ENCODE measurements at regions not wholly inside any gene's neighbourhood (a gene's known extent, or its start where the extent isn't known, plus 50 kb on each side); places are given as distances from the start of the nearest gene placed in this dataset.

- no peak for DNase-seq
- H3K4me3 ChIP-seq: no peak overlapping the region
- TF ChIP-seq CTCF (IDR thresholded peaks at IDR 0.05) (no peak), POLR2A (IDR thresholded peaks at IDR 0.05) (no peak)
- H3K27ac ChIP-seq: no peak overlapping the region
- H3K9me3 ChIP-seq: peaks cover 0 to 11% (median 0%) of the 10 kb centered on the region in 4 donors
- H3K27me3 ChIP-seq: no peaks in the 10 kb centered on the region
- H3K36me3 ChIP-seq: no peaks in the 10 kb centered on the region
- no peaks in the 10 kb centered on the region for H3K4me1 ChIP-seq
Measured at GRCh38 chr3:21174461-21174860, 576.5 kb downstream of the ZNF385D start.

- Histone ChIP-seq H3K27ac (no peak overlapping the region), H3K9me3 (no peaks in the 10 kb centered on the region), H3K4me1 (no peaks in the 10 kb centered on the region), H3K27me3 (no peaks in the 10 kb centered on the region), H3K4me3 (no peak overlapping the region), H3K36me3 (no peaks in the 10 kb centered on the region)
- no peak for DNase-seq
- TF ChIP-seq POLR2A (IDR thresholded peaks at IDR 0.05) (no peak), CTCF (IDR thresholded peaks at IDR 0.05) (no peak)
Measured at GRCh38 chr3:21170964-21171363, 580.0 kb downstream of the ZNF385D start.

- DNase-seq: no peak
- H3K4me1 ChIP-seq: no peaks in the 10 kb centered on the region
- no peak overlapping the region for H3K4me3 ChIP-seq
- TF ChIP-seq POLR2A (IDR thresholded peaks at IDR 0.05) (no peak), CTCF (IDR thresholded peaks at IDR 0.05) (no peak)
- no peaks in the 10 kb centered on the region for H3K27me3 ChIP-seq
- no peaks in the 10 kb centered on the region for H3K36me3 ChIP-seq
- H3K9me3 ChIP-seq: peaks cover 0 to 4% (median 0%) of the 10 kb centered on the region in 4 donors
- H3K27ac ChIP-seq: no peak overlapping the region
Measured at GRCh38 chr3:21169948-21170347, 581.1 kb downstream of the ZNF385D start.

GRCh38 chr3:21168471-21168870 is 582.5 kb downstream of the ZNF385D start:
- Histone ChIP-seq H3K27me3 (no peaks in the 10 kb centered on the region), H3K36me3 (no peaks in the 10 kb centered on the region), H3K4me1 (no peaks in the 10 kb centered on the region), H3K9me3 (peaks cover 0 to 4% (median 0%) of the 10 kb centered on the region in 4 donors), H3K4me3 (no peak overlapping the region), H3K27ac (no peak overlapping the region)
- no peak for DNase-seq
- TF ChIP-seq POLR2A (IDR thresholded peaks at IDR 0.05) (no peak), CTCF (IDR thresholded peaks at IDR 0.05) (no peak)

GRCh38 chr3:21163956-21164355 is 587.1 kb downstream of the ZNF385D start:
- H3K4me3 ChIP-seq: no peak overlapping the region
- no peaks in the 10 kb centered on the region for H3K36me3 ChIP-seq
- peaks cover 0 to 4% (median 0%) of the 10 kb centered on the region in 4 donors for H3K9me3 ChIP-seq
- no peaks in the 10 kb centered on the region for H3K27me3 ChIP-seq
- no peak overlapping the region for H3K27ac ChIP-seq
- H3K4me1 ChIP-seq: no peaks in the 10 kb centered on the region
- TF ChIP-seq POLR2A (IDR thresholded peaks at IDR 0.05): no peak
- no peak for TF ChIP-seq CTCF (IDR thresholded peaks at IDR 0.05)
- no peak for DNase-seq

GRCh38 chr3:21159543-21159906 is 591.5 kb downstream of the ZNF385D start:
- H3K36me3 ChIP-seq: no peaks in the 10 kb centered on the region
- no peak for TF ChIP-seq POLR2A (IDR thresholded peaks at IDR 0.05)
- TF ChIP-seq CTCF (IDR thresholded peaks at IDR 0.05): no peak
- H3K9me3 ChIP-seq: peaks cover 0 to 2% (median 0%) of the 10 kb centered on the region in 4 donors
- no peaks in the 10 kb centered on the region for H3K4me1 ChIP-seq
- H3K27ac ChIP-seq: no peak overlapping the region
- no peaks in the 10 kb centered on the region for H3K27me3 ChIP-seq
- DNase-seq: no peak
- H3K4me3 ChIP-seq: no peak overlapping the region

Measured in Peyer's patch (tissue), 4 donors.